HepG2 (cell line): ENCODE measurements at regions not wholly inside any gene's neighbourhood (a gene's known extent, or its start where the extent isn't known, plus 50 kb on each side); places are given as distances from the start of the nearest gene placed in this dataset.

Experiments
- EP300 ChIP-seq, 3 experiments: sonication (generic) in 1 of 3; formaldehyde crosslinking in 1 of 3; IDR thresholded peaks; 2 replicates each; pipeline versions ENCODE4 v1.5.1 to v1.6.1; 2011 to 2020; ENCODE audit warnings: low read depth in 2 of 3, low read length in 2 of 3, borderline replicate concordance in 1 of 3, improper control_type of control experiment in 1 of 3, mild to moderate bottlenecking in 1 of 3, missing genetic modification reagents in 1 of 3, moderate library complexity in 1 of 3
- SIN3A ChIP-seq: IDR thresholded peaks from 2 replicates; pipeline ENCODE4 v1.6.1; 2011; ENCODE audit warnings: low read depth, mild to moderate bottlenecking, control low read depth, low read length, borderline replicate concordance
- TF ChIP-seq, protein P1 (sequence below): sonication (generic); formaldehyde crosslinking; IDR thresholded peaks from 2 replicates; pipeline ENCODE4 v1.5.0; 2020; ENCODE audit warnings: mild to moderate bottlenecking, missing genetic modification reagents, moderate library complexity
- TF ChIP-seq, protein P2 (sequence below): sonication (generic); formaldehyde crosslinking; conservative IDR thresholded peaks from 2 replicates; pipeline ENCODE4 v1.8.1; 2023; ENCODE audit warnings: missing genetic modification reagents

DNA sequence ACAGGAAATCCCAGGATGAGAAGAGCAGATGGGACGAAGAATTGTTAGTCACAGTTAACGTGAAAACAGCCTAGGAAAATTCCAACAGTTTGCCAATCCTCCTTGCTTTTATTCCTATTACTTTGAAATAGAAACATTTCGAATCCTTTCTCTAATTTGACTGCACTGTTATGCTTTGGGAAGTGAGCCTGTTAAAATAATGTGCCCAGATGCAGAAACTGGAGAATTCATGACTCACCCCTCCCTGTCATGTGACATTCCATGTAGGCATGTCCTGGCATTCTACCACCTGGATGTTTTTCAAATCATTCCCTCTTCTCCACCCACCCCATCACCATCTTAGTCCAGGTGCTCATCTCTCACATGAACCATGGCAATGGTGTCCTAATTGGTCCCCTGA lies 107.3 kb downstream of the MINAR1 start:
- TF ChIP-seq, protein P1, sequence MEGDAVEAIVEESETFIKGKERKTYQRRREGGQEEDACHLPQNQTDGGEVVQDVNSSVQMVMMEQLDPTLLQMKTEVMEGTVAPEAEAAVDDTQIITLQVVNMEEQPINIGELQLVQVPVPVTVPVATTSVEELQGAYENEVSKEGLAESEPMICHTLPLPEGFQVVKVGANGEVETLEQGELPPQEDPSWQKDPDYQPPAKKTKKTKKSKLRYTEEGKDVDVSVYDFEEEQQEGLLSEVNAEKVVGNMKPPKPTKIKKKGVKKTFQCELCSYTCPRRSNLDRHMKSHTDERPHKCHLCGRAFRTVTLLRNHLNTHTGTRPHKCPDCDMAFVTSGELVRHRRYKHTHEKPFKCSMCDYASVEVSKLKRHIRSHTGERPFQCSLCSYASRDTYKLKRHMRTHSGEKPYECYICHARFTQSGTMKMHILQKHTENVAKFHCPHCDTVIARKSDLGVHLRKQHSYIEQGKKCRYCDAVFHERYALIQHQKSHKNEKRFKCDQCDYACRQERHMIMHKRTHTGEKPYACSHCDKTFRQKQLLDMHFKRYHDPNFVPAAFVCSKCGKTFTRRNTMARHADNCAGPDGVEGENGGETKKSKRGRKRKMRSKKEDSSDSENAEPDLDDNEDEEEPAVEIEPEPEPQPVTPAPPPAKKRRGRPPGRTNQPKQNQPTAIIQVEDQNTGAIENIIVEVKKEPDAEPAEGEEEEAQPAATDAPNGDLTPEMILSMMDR: no peak
- TF ChIP-seq, protein P2, sequence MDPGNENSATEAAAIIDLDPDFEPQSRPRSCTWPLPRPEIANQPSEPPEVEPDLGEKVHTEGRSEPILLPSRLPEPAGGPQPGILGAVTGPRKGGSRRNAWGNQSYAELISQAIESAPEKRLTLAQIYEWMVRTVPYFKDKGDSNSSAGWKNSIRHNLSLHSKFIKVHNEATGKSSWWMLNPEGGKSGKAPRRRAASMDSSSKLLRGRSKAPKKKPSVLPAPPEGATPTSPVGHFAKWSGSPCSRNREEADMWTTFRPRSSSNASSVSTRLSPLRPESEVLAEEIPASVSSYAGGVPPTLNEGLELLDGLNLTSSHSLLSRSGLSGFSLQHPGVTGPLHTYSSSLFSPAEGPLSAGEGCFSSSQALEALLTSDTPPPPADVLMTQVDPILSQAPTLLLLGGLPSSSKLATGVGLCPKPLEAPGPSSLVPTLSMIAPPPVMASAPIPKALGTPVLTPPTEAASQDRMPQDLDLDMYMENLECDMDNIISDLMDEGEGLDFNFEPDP (CRISPR knock-in tag): no peak
- TF ChIP-seq EP300 (IDR thresholded peaks at IDR 0.05; ENCODE audit: low read depth in 2 of 2, low read length in 2 of 2) (no peak), EP300 (CRISPR knock-in tag; IDR thresholded peaks at IDR 0.05; ENCODE audit: borderline replicate concordance) (no peak), SIN3A (no peak)
